T-cell (primary cell): ENCODE measurements at regions not wholly inside any gene's neighbourhood (a gene's known extent, or its start where the extent isn't known, plus 50 kb on each side); places are given as distances from the start of the nearest gene placed in this dataset.

Experiments
- ATAC-seq, 4 experiments: fragments of 200-7000 bp in 3 of 4; fragments of 150-1000 bp in 1 of 4; cut with Tn5 transposase; replicated peaks in 1 of 4; 1 replicate in 3 of 4; 2 replicates in 1 of 4; pipeline ENCODE4 v1.10.0; 2021; ENCODE audit warnings: moderate library complexity in 3 of 4, mild to moderate bottlenecking in 2 of 4, moderate number of reproducible peaks in 1 of 4
- CTCF ChIA-PET, 2 donors: fragments of 300-600 bp; sonication (Branson Sonifier 250); formaldehyde crosslinking; loops; one replicate each; lab custom pipeline; 2022; ENCODE audit warnings: antibody characterized with exemption in 2 of 2; lab: Charles Lee
- POLR2A ChIA-PET, 2 donors: fragments of 300-600 bp; sonication (Branson Sonifier 250); formaldehyde crosslinking; loops; one replicate each; lab custom pipeline; 2022; ENCODE audit warnings: antibody characterized with exemption in 2 of 2; lab: Charles Lee
- DNase-seq, 35 experiments: peaks; one replicate each; pipeline versions ENCODE4 v3.0.0 to v3.0.0-alpha.2; 2013 to 2023
- H3K27ac ChIP-seq: one replicate; pipeline ENCODE4 v1.5.1; 2013; ENCODE audit warnings: low read length
- H3K27me3 ChIP-seq, 2 experiments: replicated peaks in 1 of 2; 1 replicate in 1 of 2; 2 replicates in 1 of 2; pipeline versions ENCODE4 v1.6.1 to v1.7.0; 2013; ENCODE audit warnings: low read length in 1 of 2, mixed read lengths in 1 of 2; ENCODE audit not compliant: control insufficient read depth in 2 of 2, insufficient read depth in 2 of 2; ENCODE audit errors: extremely low read depth in 1 of 2
- H3K36me3 ChIP-seq, 2 donors: 1 replicate in 1 of 2; 2 replicates in 1 of 2; pipeline versions ENCODE4 v1.6.1 to v1.7.0; 2013; ENCODE audit warnings: low read length in 1 of 2; ENCODE audit not compliant: control insufficient read depth in 2 of 2, insufficient read depth in 1 of 2; ENCODE audit errors: extremely low read depth in 1 of 2
- H3K4me1 ChIP-seq, 2 experiments: 1 replicate in 1 of 2; 2 replicates in 1 of 2; pipeline versions ENCODE4 v1.6.1 to v1.7.0; 2013; ENCODE audit warnings: low read length in 2 of 2, mixed read lengths in 1 of 2; ENCODE audit not compliant: insufficient read depth in 2 of 2, control insufficient read depth in 1 of 2; ENCODE audit errors: extremely low read depth in 1 of 2
- H3K4me3 ChIP-seq, 2 donors: 1 replicate in 1 of 2; 2 replicates in 1 of 2; pipeline versions ENCODE4 v1.5.1 to v1.7.0; 2013; ENCODE audit warnings: mild to moderate bottlenecking in 2 of 2, low read length in 1 of 2, moderate library complexity in 1 of 2; ENCODE audit not compliant: control insufficient read depth in 1 of 2; ENCODE audit errors: extremely low read depth in 1 of 2
- H3K9me3 ChIP-seq: 2 replicates; pipeline ENCODE4 v1.7.0; 2013
- H3K27ac Mint-ChIP-seq, 2 donors: one replicate each; pipeline ENCODE4 v1.8.0; 2020 to 2021; ENCODE audit warnings: mild to moderate bottlenecking in 2 of 2, mixed read lengths in 2 of 2
- H3K27me3 Mint-ChIP-seq, 2 donors: one replicate each; pipeline ENCODE4 v1.8.0; 2021 to 2022; ENCODE audit warnings: mixed read lengths in 2 of 2
- H3K36me3 Mint-ChIP-seq: one replicate; pipeline ENCODE4 v1.8.0; 2021; ENCODE audit warnings: mixed read lengths
- H3K4me1 Mint-ChIP-seq, 3 donors: one replicate each; pipeline ENCODE4 v1.8.0; 2020 to 2022; ENCODE audit warnings: mixed read lengths in 3 of 3, mild to moderate bottlenecking in 1 of 3
- H3K4me3 Mint-ChIP-seq, 3 donors: one replicate each; pipeline ENCODE4 v1.8.0; 2020 to 2022; ENCODE audit warnings: mild to moderate bottlenecking in 3 of 3, mixed read lengths in 3 of 3, moderate library complexity in 3 of 3
- H3K9me3 Mint-ChIP-seq, 3 donors: one replicate each; pipeline ENCODE4 v1.8.0; 2020 to 2022; ENCODE audit warnings: mixed read lengths in 3 of 3
- WGBS: methylation state at CpG from one replicate; pipeline ENCODE4 v1.1.5; 2013; ENCODE audit warnings: missing lambda C conversion rate; ENCODE audit not compliant: insufficient coverage; 5-methylcytosine and 5-hydroxymethylcytosine counted together

DNA sequence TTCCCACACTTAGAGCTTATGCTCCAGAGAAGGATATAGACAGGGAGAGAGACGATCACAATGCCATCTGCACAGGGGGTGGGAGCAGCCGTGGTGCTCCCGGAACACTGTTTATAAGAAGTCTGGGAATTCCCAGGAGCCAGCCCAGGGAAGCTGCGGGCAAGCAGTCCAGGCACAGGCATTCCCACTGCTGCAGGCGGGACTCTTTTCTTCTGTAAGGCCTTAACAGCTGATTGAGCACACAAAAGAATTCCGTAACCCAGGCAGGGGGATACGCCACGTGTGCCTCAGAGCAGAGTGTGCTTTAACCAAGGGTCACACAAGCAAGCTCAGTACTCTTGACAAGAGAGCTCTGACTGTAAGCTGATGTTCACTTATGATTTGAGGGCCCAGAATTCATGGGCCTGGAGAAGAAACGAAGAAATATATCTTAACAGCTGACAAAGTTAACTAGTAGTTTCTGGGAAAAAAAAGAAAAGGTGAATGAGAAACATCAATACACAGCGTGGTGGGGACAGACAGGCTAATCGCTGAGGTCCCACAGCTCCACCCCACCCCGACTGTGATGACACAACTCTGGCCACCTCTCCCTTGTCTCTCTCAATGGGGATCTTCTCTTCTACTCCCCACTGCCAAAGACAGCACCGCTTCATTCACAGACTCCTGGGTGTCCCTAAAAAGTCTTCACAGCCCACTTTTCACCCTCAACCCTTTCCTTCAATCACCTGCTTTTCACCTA is 85.9 kb upstream of the SIMC1 start:
- no peaks in the 10 kb centered on the region for H3K4me1 ChIP-seq
- H3K9me3 ChIP-seq, result no peaks in the 10 kb centered on the region
- no peak overlapping the region for H3K4me3 ChIP-seq
- H3K27me3 ChIP-seq, result peaks cover 2 to 34% of the 10 kb centered on the region in 2 experiments
- no peak overlapping the region for H3K4me3 Mint-ChIP-seq
- DNase-seq, result no peak
- H3K9me3 Mint-ChIP-seq, result no peaks in the 10 kb centered on the region
- ChIA-PET POLR2A (no interaction called here), CTCF (no interaction called here)
- 75% methylated on average over 11 of the region's 13 CpGs for WGBS
- no peak for ATAC-seq
- H3K27ac Mint-ChIP-seq, result no peak overlapping the region
- H3K36me3 Mint-ChIP-seq, result no peaks in the 10 kb centered on the region
- H3K27ac ChIP-seq, result no peak overlapping the region
- H3K27me3 Mint-ChIP-seq, result peaks cover 28 to 32% of the 10 kb centered on the region in 2 donors
- H3K36me3 ChIP-seq, result no peaks in the 10 kb centered on the region
- peaks cover 0 to 4% (median 0%) of the 10 kb centered on the region in 3 donors for H3K4me1 Mint-ChIP-seq

DNA sequence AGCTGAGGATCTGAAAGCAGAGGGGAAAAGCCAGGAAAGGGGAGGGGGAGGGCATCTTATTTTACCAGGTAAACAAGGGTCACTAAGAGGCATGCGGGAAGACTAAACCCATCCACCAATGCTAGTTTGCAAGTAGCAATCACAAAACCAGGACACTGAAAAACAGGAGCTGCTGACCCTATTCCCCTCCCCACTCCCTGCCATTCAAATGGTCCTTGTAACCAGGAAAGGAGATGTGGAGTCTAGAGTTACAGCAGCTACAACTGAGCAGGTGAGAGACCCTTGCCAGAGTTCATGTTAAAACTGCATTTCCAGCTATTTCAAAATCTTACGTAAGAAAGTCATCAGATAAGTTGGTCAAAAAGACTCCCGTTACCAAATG is 85.3 kb upstream of the SIMC1 start:
- Histone ChIP-seq H3K36me3 (no peaks in the 10 kb centered on the region), H3K27me3 (peaks cover 2 to 34% of the 10 kb centered on the region in 2 experiments), H3K9me3 (no peaks in the 10 kb centered on the region), H3K4me3 (no peak overlapping the region), H3K4me1 (no peaks in the 10 kb centered on the region), H3K27ac (no peak overlapping the region)
- ChIA-PET POLR2A (no interaction called here), CTCF (no interaction called here)
- Mint-ChIP-seq H3K27me3 (peaks cover 28 to 32% of the 10 kb centered on the region in 2 donors), H3K4me3 (no peak overlapping the region), H3K9me3 (no peaks in the 10 kb centered on the region), H3K27ac (no peak overlapping the region), H3K36me3 (no peaks in the 10 kb centered on the region), H3K4me1 (peaks cover 0 to 4% (median 0%) of the 10 kb centered on the region in 3 donors)
- 100% methylated on average over 1 of the region's 3 CpGs for WGBS
- ATAC-seq, result no peak
- DNase-seq, result no peak

DNA sequence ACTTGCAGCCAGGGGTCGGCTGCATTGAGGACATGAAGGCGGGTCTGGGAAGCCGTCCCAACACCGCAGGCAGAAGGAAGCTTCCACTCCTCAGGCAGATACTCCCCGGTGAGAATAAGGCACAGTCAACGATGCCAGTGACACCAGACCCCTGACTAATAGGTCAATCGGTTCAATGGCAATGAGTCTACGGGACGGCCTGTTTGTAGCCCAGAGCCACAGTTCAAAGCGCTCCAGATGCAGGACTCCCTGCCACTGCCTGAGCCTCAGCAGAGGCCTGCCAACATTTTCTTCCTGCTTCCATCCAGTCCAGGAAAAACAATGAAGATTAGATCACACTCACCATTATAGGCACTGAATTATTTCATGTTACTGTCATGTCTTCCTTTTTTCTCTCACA is 84.5 kb upstream of the SIMC1 start:
- Mint-ChIP-seq H3K4me1 (peaks cover 0 to 4% (median 0%) of the 10 kb centered on the region in 3 donors), H3K36me3 (no peaks in the 10 kb centered on the region), H3K27ac (peak overlapping the region in 1 of 2 donors; percentile 29), H3K9me3 (no peaks in the 10 kb centered on the region), H3K4me3 (no peak overlapping the region), H3K27me3 (peaks cover 28 to 32% of the 10 kb centered on the region in 2 donors)
- H3K9me3 ChIP-seq, result no peaks in the 10 kb centered on the region
- POLR2A ChIA-PET, result no interaction called here
- H3K4me1 ChIP-seq, result no peaks in the 10 kb centered on the region
- no peak overlapping the region for H3K4me3 ChIP-seq
- H3K36me3 ChIP-seq, result no peaks in the 10 kb centered on the region
- whole genome bisulfite sequencing, result 78% methylated on average over 9 of the region's 10 CpGs
- ATAC-seq (no peak), DNase-seq (no peak)
- H3K27ac ChIP-seq, result no peak overlapping the region
- peaks cover 2 to 34% of the 10 kb centered on the region in 2 experiments for H3K27me3 ChIP-seq
- CTCF ChIA-PET, result no interaction called here

DNA sequence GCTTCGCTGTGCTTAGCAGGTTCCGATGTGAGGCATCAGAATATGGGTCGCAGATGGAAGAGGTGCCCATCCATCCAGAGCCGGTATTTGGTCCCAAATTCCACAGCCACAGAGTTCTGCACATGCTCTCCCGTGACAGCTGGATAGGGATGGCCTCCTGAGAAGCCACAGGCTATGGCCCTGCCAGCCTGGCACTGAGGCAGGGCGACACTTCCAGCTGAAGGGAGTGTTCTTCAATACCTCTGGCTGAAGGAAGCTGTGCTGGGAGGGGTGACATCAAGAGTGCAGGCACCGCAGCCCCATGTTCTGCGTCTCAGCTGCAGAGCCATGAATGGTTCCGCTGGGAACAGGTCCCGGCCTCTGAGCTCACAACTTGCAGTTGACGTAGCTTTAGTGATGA is 83.4 kb upstream of the SIMC1 start:
- POLR2A ChIA-PET, result no interaction called here
- Histone ChIP-seq H3K4me3 (no peak overlapping the region), H3K27ac (no peak overlapping the region), H3K27me3 (peaks cover 2 to 34% of the 10 kb centered on the region in 2 experiments), H3K9me3 (no peaks in the 10 kb centered on the region), H3K36me3 (no peaks in the 10 kb centered on the region), H3K4me1 (no peaks in the 10 kb centered on the region)
- CTCF ChIA-PET, result no interaction called here
- WGBS, result 89% methylated on average over 11 of the region's 11 CpGs
- peaks cover 0 to 4% (median 0%) of the 10 kb centered on the region in 3 donors for H3K4me1 Mint-ChIP-seq
- ATAC-seq (no peak), DNase-seq (no peak)
- no peaks in the 10 kb centered on the region for H3K36me3 Mint-ChIP-seq
- no peaks in the 10 kb centered on the region for H3K9me3 Mint-ChIP-seq
- H3K4me3 Mint-ChIP-seq, result no peak overlapping the region
- no peak overlapping the region for H3K27ac Mint-ChIP-seq
- peaks cover 34 to 37% of the 10 kb centered on the region in 2 donors for H3K27me3 Mint-ChIP-seq

DNA sequence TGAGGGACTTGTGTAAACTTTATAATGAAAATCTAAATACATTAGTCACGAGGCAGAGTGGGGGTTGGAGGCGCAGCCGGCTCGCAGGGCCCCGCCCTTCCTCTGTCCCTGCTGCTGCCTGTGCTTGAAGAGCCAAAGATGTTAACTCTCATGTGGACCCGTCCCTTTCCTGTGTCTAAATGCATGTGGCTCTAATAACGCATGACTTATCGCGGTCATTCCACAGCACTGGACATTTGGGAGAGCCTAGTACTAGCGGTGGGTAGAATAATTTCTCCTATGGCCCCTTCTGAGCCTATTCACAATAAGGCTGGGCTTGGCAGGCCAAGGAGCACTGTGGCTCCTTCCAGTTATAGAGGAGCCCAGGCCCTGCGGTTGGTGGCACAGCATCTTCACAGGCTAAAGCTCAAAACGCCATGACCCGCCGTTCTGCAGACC is 82.3 kb upstream of the SIMC1 start:
- Mint-ChIP-seq H3K27me3 (peaks cover 38 to 39% of the 10 kb centered on the region in 2 donors), H3K4me3 (no peak overlapping the region), H3K27ac (no peak overlapping the region), H3K9me3 (no peaks in the 10 kb centered on the region), H3K36me3 (no peaks in the 10 kb centered on the region), H3K4me1 (peaks cover 0 to 4% (median 0%) of the 10 kb centered on the region in 3 donors)
- CTCF ChIA-PET, result no interaction called here
- WGBS, result 89% methylated on average over 7 of the region's 14 CpGs
- H3K4me1 ChIP-seq, result no peaks in the 10 kb centered on the region
- H3K4me3 ChIP-seq, result no peak overlapping the region
- H3K27me3 ChIP-seq, result peaks cover 2 to 30% of the 10 kb centered on the region in 2 experiments
- no peak for ATAC-seq
- POLR2A ChIA-PET, result no interaction called here
- H3K27ac ChIP-seq, result no peak overlapping the region
- no peak for DNase-seq
- H3K36me3 ChIP-seq, result no peaks in the 10 kb centered on the region
- no peaks in the 10 kb centered on the region for H3K9me3 ChIP-seq

DNA sequence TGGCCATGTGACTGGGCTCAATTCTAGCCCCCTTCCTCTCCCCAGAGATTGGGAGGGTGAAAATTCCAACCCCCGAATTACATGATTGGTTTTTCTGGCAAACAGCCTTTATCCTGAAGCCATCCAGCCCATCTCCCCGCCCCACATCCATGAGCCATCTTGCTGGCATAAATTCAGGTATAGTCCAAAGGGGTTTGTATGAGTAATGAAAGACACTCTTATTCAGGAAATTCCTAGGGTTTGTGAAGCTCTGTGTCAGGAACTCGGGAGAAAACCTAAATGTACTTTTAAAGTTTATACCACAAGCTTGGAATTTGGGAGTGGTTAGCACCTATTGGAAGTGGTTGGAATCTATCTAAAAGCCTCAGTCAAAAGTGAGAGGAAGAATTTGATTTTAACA is 80.6 kb upstream of the SIMC1 start:
- DNase-seq, result no peak
- Histone ChIP-seq H3K36me3 (no peaks in the 10 kb centered on the region), H3K4me3 (no peak overlapping the region), H3K4me1 (no peaks in the 10 kb centered on the region), H3K27ac (no peak overlapping the region), H3K9me3 (no peaks in the 10 kb centered on the region), H3K27me3 (peaks cover 0 to 21% of the 10 kb centered on the region in 2 experiments)
- WGBS, result 67% methylated on average over 1 of the region's 3 CpGs
- no peak for ATAC-seq
- ChIA-PET POLR2A (no interaction called here), CTCF (no interaction called here)
- no peaks in the 10 kb centered on the region for H3K36me3 Mint-ChIP-seq
- peaks cover 33 to 34% of the 10 kb centered on the region in 2 donors for H3K27me3 Mint-ChIP-seq
- peaks cover 0 to 4% (median 0%) of the 10 kb centered on the region in 3 donors for H3K4me1 Mint-ChIP-seq
- H3K9me3 Mint-ChIP-seq, result no peaks in the 10 kb centered on the region
- no peak overlapping the region for H3K27ac Mint-ChIP-seq
- H3K4me3 Mint-ChIP-seq, result no peak overlapping the region
